C1 segment of cervical spinal cord (tissue), 14 donors: ENCODE measurements at regions not wholly inside any gene's neighbourhood (a gene's known extent, or its start where the extent isn't known, plus 50 kb on each side); places are given as distances from the start of the nearest gene placed in this dataset.

Experiments
- DNase-seq, 14 donors: peaks; one replicate each; lab custom pipeline; 2025; lab: John Stamatoyannopoulos, UW

GRCh38 chr10:44618910-44619309 is 234.0 kb upstream of the CXCL12 start:
- DNase-seq = no peak

DNA sequence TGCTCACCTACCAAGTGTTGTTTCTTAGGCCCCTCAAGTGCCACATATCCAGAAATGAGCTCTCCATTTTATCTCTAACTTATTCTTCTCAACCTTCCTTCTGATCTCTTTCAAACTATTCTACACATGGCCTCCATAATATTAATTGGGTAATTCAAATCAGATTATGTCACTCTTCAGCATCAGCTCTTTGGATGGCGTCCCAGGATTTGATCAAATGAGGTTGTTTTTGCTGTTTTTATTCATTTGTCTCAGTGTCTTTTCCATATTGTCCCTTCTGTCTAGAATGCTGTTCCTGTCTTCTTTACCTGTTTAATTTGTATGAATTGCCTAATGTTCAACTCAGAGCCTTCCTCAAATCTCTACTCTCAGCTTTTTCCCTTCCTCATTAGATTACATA is 234.6 kb upstream of the CXCL12 start:
- no peak for DNase-seq

- no peak for DNase-seq
These were observed 235.1 kb upstream of the CXCL12 start for GRCh38 chr10:44619975-44620374.

DNA sequence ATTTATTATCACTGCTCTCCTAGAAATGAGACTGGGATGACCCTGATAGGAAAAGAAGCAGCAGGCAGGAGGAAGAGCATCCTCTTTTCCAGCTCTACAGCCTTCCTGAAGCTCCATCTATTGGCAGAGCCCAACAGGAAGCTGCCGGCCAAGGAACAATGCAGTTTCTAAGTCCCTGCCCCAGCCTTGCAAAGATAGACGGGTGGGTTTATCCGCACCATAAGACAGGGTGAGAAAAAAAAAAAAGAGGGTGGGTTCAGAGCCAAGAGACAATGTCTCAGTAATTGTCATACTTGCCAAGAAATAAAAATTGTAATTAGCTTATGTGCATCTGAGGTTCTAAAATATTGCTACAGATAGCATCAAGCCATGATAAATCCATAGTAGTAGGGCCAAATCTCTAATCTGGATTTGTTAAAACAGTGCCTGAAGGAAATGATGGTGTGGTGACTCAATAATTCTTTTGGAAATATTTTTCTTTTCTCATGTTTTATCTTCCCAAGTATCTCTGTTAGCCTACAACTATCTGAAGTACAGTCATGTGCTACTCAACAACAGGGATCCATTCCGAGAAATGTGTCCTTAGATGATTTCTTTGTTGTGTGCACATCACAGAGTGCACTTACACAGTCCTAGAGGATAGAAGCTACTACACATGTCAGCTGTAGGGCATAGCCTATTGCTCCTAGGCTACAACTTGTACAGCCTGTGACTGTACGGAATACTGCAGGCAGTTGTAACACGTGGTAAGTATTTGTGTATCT is 242.9 kb upstream of the CXCL12 start:
- no peak for DNase-seq

- no peak for DNase-seq
These were observed 244.0 kb upstream of the CXCL12 start for GRCh38 chr10:44628921-44629320.

DNA sequence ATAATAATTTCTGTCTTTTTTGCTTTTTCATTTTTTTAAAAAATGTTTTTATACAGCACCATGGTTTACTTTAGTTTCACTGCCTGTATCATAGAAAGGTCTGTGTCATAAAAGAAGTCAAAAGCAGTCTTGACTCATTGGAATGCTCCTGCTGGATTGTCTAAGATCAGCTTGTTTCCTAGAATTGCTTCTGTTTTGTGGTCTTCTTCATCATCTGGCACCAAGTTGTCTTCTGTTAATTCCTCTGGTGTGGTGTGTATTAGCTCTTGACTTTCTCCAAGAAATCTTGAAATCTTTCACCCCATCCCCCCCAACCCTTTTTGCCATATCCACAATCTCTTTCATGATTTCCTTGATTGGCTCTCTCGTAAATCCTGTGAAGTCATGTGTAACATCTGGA is 250.3 kb upstream of the CXCL12 start:
- no peak for DNase-seq

- DNase-seq = no peak
These were observed 251.7 kb upstream of the CXCL12 start for GRCh38 chr10:44636625-44637024.

DNA sequence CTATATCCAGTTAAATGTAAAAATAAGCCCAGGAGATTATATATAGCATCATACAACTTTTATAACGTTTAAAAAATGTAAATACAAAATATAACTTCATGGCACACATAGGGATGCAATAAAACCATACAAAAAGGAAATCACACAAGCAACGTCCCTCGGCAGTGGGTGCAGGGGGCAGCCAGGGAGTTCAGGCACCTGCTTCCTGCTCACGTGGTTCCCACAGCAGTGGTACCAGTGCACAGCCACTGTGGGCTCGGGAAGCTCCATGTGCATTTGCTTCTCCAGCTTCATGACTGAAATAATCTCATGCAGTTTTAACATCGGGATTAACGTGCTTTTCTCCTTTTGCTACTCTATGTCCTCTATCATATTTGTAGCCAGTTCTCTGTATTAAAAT is 255.5 kb upstream of the CXCL12 start:
- no peak for DNase-seq

- no peak for DNase-seq
These were observed 262.6 kb upstream of the CXCL12 start for GRCh38 chr10:44647473-44647872.

DNA sequence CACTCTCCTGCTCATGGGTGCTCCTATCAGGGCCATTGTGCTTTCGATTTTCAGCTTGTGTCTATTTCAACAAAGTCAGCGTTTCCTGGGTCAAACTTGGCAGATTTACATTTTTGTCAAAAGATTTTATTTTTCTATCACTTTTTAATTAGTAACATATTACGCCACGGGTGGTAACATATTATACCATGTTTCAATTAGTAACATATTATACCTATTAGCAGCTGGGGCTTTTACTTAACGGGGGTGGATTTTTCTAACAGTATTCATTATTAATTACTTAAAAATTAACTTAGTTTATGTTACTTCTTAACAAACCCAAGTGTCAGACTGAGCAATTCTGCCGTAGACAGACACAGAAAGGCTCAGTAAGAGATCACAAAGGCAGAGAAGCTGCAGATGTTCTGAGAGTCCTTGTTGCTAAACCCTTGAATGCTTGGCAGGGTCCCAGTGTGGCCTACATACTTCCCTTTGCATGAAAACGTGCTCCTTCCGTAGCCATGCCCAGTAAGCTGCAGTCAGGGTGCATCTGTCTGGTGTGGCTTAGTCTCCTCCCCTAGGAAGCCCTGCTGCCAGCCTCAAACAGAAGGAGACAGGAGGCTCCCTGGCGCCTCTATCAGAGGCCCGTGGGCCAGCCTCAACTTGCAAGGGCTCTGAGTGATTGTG is 263.1 kb upstream of the CXCL12 start:
- DNase-seq = no peak

- peak in 5 of 14 donors; percentile 8 to 26 (median 13) for DNase-seq
These were observed 260.2 kb upstream of the TMEM72 start for GRCh38 chr10:44650691-44651661.

DNA sequence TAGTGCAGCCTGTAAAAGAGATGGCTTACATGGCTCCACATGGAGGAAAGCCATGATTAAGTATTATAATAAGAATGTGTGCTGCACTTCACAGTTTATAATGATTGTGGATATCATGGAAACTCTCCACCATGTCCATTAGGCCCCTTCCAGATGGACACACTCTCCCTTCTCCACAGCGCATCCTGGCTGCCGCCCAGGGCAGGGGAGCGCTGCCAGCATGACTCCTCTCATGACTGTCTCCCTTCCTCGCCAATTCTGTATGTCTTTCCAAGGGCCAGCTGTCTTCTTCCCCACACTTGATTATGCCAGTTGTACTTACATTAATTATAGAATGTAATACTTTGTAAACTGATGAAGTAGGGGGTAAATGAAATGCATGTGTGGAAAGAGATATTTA is 259.3 kb upstream of the TMEM72 start:
- peak in 1 of 14 donors; percentile 27 for DNase-seq

- no peak for DNase-seq
These were observed 251.8 kb upstream of the TMEM72 start for GRCh38 chr10:44659320-44659719.

DNA sequence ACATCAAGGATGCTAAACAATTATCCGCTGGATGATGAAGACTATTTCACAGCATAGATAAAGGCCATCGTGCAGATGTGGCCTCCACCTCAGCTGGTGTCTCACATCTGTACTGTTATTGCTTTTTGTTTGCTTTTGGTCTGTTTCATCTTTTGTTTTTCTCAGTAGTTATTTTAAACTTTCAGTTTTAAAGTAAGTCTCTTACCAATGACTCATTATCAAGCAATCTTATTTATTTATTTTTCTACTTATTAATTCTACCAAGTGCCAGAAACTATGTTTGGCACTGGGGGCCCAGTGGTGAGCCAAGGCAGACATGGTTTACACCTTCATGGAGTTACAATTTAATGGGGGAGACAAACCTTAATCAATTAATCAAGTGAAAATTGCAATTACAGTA is 250.9 kb upstream of the TMEM72 start:
- no peak for DNase-seq

DNA sequence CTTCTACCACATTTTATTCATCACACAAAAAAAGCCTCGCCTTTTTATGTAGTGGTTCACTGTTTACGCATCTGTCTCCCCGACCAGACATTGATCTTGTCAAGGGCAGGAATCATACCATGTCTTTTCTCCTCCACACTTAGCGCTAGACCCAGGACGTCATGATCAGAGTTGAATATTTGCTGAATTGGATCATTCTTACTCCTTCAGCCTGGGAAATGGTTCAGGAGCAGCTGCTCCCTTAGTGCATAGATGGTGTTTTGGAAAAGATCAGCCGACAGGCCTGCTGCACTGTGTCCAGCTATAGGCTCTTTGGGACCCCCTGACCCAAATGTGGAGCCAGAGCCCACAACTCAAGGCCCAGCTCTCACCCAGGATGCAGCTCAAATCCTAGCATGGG is 249.1 kb upstream of the TMEM72 start:
- no peak for DNase-seq

GRCh38 chr10:44668336-44668735 is 242.8 kb upstream of the TMEM72 start:
- no peak for DNase-seq

DNA sequence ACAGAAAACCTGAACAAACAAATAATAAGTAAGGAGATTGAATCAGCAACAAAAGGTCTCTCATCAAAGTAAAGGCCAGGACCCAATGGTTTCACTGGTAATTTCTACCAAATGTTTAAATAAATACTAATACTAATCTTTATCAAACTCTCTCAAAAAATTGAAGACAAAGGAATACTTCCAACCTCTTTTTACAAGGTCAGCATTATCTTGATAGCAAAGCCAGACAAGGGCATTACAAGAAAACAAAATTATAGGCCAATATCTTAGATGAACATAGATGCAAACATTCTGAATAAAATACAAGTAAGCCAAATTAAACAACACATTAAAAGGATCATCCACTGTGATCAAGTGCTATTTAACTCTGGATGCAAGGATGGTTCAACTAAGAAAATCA is 239.8 kb upstream of the TMEM72 start:
- DNase-seq = no peak

GRCh38 chr10:44673245-44673983 is 237.7 kb upstream of the TMEM72 start:
- DNase-seq = peak in 1 of 14 donors; percentile 48

GRCh38 chr10:44674536-44675386 is 236.4 kb upstream of the TMEM72 start:
- no peak for DNase-seq

DNA sequence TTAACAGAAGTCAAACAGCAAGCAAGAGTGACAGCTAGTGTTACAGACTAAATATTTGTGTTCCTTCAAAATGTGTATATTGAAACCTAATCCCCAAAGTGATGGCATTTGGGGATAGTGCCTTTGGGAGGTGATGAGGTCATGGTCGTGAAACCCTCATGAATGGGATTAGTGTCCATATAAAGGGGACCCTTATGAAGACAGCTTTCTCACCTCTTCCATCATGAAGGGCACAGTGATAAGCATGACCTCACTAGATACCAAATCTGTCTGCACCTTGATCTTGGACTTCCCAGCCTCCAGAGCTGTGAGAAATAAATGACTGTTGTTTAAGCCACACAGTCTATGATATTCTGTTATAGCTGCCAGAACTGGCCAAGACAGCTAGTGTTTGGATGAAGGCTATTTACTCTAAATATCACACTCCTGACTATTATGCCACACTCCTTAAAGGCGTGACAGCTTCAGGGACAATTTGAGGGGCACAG is 235.7 kb upstream of the TMEM72 start:
- no peak for DNase-seq
